T-helper 2 cell treated with Interferon-gamma antibody and Interleukin-4, amounts not matched to agents 100 ng/mL and 5 ng/mL, for 36 hours (primary cell): ENCODE measurements at regions not wholly inside any gene's neighbourhood (a gene's known extent, or its start where the extent isn't known, plus 50 kb on each side); places are given as distances from the start of the nearest gene placed in this dataset.

Experiments
- intact Hi-C: fragments of 100-400 bp; cut with micrococcal nuclease; formaldehyde crosslinking; loops from one replicate; pipeline ENCODE4 v1.15.1; 2023

DNA sequence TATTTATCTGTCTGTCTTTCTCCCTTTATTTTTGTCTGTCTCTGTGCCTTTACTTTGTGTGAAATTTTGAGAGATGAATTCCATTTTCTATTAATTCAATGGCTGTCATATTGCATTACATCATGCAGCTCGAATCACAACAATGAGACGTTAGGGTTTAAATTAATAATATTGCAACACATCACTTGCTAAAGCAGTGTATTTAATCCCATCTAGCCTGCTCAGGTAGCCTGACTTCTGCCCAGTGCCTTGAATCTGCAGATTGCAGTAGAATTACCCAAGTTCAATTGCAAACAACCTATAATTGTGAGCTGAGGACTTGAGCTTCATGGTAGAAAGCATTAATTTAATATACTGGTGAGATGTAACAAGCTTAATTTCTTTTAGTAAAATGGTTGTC is 235.7 kb upstream of the TSHZ2 start:
- intact Hi-C loops, result no loop called here

DNA sequence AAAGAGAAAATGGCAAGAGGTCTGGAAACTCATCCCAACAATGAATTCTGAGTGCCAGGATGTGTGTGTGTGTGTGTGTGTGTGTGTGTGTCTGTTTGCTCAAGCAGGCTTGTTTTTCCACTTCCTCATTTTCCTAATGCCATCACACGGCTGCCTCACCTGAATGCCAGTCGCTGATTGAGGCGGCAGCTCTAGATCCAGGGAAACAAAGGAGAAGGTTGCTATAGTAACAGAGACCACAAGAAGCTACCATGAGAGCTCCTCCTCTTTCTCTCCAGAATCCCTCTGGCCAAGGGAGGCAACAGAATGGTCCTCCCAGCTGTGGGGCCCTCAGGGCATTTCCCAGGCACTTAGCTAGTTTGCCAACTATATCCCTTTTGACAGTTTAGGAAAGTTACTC is 241.1 kb upstream of the TSHZ2 start:
- intact Hi-C loops, result no loop called here

GRCh38 chr20:52727740-52728456 is 244.3 kb upstream of the TSHZ2 start:
- intact Hi-C loops, result no loop called here

DNA sequence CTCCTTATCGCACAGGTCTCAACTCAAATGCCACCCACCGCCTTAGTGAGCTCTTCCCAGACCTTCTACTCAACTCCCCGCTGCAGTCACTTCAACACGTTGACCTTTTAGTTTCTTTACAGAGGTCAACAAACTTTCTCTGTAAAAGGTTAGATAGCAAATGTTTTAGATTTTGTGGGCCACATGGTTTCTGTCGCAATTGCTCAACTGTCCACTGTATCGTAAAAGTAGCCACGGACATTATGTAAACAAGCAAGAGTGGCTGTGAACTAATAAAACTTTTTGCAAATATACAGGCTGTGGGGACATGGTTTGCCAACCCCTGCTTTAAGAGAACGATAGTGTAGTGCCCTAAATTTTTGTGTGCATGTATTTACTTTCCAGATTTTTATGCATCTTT is 247.6 kb upstream of the TSHZ2 start:
- intact Hi-C loops, result no loop called here

GRCh38 chr20:52722926-52723688 is 249.1 kb upstream of the TSHZ2 start:
- intact Hi-C loops, result no loop called here

DNA sequence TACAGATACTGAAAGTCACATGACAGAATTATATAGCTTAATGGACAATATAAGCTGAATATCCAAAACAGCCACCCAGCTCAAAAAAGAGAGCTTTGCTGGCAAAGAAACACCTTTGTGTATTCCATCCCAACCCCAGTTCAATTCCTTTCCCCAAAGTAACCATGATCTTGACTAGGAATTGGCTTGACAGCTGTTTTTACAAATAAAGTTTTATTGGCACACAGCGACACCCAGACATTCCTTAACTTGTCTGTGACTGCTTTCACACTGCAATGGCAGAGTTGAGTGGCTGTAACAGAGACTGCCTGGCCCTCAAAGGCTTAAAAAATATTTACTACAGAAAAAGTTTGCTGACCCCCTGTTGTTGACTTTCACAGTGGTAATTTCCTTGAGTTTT is 264.0 kb upstream of the TSHZ2 start:
- intact Hi-C loops, result no loop called here

DNA sequence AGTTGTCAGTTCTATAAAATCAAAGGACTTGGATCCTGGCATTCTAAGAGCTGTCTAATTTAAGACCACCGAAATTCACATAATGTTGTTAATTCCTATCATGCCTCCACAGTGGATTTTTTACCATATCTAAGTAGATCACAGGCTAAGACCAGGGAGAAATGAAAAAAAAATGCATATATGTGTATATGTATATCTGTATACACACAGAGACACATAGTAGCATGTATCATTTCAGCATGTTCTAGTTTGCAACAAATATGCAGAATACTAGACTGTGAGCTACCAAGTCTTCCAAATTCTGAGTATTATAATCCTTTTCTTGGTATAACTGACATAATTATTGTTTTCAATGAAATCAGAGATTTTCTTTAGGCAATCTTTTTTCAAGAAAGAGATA is 267.6 kb upstream of the TSHZ2 start:
- intact Hi-C loops, result no loop called here

GRCh38 chr20:52688345-52688744 is 283.8 kb upstream of the TSHZ2 start:
- intact Hi-C loops, result no loop called here

DNA sequence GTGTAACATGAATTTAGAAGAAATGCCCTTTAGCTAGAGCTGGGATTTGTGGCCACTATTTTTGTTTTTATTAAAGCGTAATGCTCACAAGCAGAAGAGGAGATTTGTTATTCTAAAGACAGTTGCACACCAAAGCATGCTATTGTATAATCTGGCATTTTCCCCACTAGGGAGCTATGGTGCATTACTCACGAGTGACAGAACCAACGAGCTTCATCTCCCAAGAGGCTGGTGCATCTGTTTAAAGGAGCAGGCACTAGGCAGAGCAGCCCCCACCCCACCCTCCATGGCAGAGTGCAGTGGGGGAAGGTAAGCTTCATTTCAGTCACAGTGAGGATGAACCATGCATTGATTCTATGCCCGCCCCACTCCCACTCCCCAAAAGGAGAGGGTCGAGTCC is 287.3 kb upstream of the TSHZ2 start:
- intact Hi-C loops, result no loop called here

DNA sequence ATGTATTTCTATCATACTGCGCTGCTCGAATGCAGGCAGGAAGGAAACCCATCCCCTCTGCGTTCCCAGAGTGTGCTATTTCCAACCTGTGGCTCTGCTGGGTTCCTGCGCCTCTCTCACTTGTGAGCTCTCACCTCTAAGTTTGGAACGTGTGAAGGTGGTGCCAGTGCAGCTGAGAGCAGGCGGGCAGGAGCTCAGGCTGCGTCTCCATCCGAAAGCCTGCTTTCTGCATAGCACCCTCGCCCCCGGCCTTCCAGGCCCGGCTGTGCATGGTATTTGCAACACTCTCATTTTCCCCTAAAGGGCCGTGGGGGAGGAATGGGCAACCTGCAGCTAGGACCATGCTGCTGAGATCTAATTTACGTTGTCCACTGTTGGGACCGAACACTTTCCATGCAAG is 288.0 kb upstream of the TSHZ2 start:
- intact Hi-C loops, result no loop called here

- intact Hi-C loops, result no loop called here
These were observed 288.4 kb upstream of the TSHZ2 start for GRCh38 chr20:52683761-52684160.

DNA sequence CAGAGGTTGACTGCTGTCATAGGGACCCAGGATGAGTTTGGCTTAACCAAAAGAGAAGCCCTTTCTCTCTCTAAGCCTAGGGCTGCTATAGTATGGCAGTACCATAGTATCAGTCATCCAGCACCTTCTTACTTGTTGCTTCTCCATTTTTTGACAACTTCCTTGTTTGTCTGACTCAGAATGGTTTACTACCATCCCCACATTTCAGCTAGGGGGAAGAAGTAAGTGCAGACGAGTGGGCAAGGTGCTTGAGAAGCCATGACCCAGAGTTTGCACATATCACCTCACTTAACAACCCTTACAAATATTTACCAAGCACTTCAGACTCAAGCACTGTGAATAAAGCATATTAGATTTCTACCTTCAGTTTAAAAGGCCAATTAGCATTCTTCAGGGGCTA is 289.9 kb upstream of the TSHZ2 start:
- intact Hi-C loops, result no loop called here

- intact Hi-C loops, result no loop called here
These were observed 290.9 kb upstream of the TSHZ2 start for GRCh38 chr20:52681288-52681687.

GRCh38 chr20:52677216-52677615 is 294.9 kb upstream of the TSHZ2 start:
- intact Hi-C loops, result no loop called here

DNA sequence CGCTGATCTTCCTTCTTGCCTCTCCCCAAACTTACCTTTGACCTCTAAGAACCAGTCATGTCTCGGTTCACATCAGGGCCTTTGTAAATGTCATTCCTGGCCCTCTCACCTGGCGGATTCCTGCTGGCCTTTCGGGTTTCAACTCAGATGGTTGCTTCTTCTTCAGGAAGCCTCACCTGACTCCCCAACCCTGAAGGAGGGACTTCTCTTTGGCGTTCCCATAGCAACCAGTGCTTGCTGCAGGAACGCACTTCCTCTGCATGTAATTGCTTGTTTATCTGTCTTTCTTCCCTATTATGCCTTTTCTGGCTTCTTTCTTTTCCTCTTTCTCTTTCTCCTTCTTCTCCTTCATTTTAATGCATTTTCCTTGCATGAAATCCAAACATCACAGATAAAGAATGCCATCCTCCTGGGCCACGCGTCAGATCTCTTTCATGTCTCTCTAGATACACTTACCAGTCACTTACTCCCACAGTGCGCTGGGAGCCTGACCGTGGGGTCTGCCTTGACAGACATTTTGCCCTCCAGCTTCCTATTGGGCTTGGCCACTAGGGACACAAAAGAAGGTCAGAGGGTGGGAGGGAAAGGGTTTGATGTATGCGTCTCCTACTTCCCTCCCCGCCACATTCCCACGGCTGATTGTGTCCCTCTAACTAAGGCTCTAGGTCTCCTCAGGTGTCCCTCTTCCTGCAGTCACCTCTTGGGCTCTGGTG is 295.7 kb upstream of the TSHZ2 start:
- intact Hi-C loops, result no loop called here

DNA sequence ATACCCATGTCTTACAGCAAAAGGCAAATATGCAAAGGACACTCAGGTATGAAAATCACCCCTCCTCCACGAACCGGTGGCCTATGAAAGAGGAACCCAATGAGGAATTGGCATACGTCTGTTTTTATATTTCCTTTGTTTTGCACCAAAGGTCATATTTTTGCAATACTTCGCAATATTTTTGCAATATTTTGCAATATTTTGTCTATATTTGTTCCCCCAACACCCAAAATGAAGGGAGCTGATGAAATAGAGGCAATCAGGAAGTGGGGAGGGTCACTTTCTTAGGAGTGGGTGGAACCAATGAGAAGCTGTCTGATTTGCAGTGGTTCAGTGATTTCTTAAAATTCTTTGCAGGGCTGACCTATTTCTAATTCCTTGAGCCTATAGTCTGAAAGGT is 296.8 kb upstream of the TSHZ2 start:
- intact Hi-C loops, result no loop called here

- intact Hi-C loops, result no loop called here
These were observed 303.5 kb upstream of the TSHZ2 start for GRCh38 chr20:52668626-52669025.

GRCh38 chr20:52667358-52667757 is 304.8 kb upstream of the TSHZ2 start:
- intact Hi-C loops, result no loop called here

DNA sequence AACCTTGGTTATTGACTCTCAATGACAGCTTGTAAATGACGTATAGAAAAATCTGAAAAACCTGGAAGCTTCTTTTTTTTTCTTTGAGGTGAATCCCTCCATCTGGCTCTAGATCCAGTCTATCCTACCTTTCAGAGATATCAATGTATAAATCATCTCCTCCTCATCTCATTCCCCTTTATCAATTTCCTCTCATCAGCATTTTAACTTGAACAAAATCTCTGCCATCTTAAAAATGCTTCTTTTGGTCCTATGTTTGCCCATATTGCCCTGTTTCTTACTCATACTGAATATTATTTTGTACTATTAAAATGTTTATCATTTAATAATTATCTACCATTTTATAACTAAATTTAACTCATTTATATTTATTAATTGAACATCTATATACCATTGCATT is 306.7 kb upstream of the TSHZ2 start:
- intact Hi-C loops, result no loop called here

GRCh38 chr20:52655395-52655794 is 316.8 kb upstream of the TSHZ2 start:
- intact Hi-C loops, result no loop called here

DNA sequence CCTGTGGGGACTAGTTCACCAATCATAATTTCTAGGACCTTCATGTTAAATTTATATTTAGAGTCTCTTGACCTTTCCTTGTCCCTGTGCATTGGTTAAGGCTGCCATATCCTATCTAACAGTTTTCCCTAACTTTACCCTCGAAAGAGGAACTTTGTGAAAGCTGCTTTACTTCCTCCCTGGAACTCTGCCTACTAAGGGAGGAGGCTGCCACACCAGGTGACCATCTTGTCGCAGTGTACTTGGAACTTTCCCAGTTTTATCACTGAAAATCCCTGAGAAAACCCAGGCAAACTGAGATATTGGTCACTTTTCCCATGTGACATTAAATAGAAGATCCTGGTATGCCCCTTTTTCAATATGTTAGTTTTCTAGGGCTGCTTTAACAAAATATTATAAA is 317.6 kb upstream of the TSHZ2 start:
- intact Hi-C loops, result no loop called here

GRCh38 chr20:52652271-52652670 is 319.9 kb upstream of the TSHZ2 start:
- intact Hi-C loops, result no loop called here

GRCh38 chr20:52649727-52650126 is 322.4 kb upstream of the TSHZ2 start:
- intact Hi-C loops, result no loop called here
